HL-60 (cell line): ENCODE measurements at regions not wholly inside any gene's neighbourhood (a gene's known extent, or its start where the extent isn't known, plus 50 kb on each side); places are given as distances from the start of the nearest gene placed in this dataset.

Experiments used
- DNase-seq, 2 experiments: peaks; one replicate each; pipeline ENCODE4 v3.0.0-alpha.2; 2010 to 2020; ENCODE audit warnings: low read depth in 1 of 2, low spot score in 1 of 2
- H3K27ac ChIP-seq: fragments of 250-450 bp; sonication (Bioruptor Pico); replicated peaks from 2 replicates; pipeline ENCODE4 v1.5.1; 2020; ENCODE audit warnings: mild to moderate bottlenecking, moderate library complexity
- H3K27me3 ChIP-seq: fragments of 250-450 bp; sonication (Bioruptor Pico); 2 replicates; pipeline ENCODE4 v1.5.1; 2021; ENCODE audit warnings: mild to moderate bottlenecking, moderate library complexity; ENCODE audit not compliant: insufficient read depth, poor library complexity, severe bottlenecking
- H3K4me3 ChIP-seq: replicated peaks from 2 replicates; pipeline ENCODE4 v1.5.1; 2011; ENCODE audit warnings: mild to moderate bottlenecking, control low read depth, low read length; ENCODE audit not compliant: insufficient read depth
- GABPA ChIP-seq: IDR thresholded peaks from 2 replicates; pipeline ENCODE4 v1.6.1; 2012; ENCODE audit warnings: low read depth
- POLR2AphosphoS5 ChIP-seq: IDR thresholded peaks from 2 replicates; pipeline ENCODE4 v1.6.1; 2012; ENCODE audit warnings: low read depth
- SPI1 ChIP-seq: IDR thresholded peaks from 2 replicates; pipeline ENCODE4 v1.6.1; 2012; ENCODE audit warnings: low read depth, mild to moderate bottlenecking, borderline replicate concordance
- TF ChIP-seq, protein P1 (sequence below): IDR thresholded peaks from 2 replicates; pipeline ENCODE4 v1.6.1; 2012; ENCODE audit warnings: low read depth; ENCODE audit not compliant: insufficient replicate concordance
- TF ChIP-seq, protein P2 (sequence below): IDR thresholded peaks from one replicate; pipeline ENCODE4 v1.5.1; 2011; ENCODE audit warnings: low read length, control low read depth, inconsistent platforms; ENCODE audit not compliant: insufficient read depth

DNA sequence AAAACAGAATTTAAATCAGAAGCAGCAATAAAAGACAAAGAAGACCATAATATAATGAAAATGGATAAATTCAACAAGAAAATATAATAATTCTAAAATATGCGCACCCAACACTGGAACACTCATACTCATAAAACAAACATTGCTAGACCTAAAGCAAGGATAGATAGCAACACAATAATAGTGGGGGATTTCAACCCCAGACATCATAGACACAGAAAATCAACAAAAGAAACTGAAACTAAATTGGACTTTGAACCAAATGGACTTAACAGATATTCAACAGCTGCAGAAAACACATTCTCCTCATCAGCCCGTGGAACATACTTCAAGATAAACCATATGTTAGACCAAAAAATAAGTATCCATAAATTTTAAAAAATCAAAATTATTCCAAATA is 1552.6 kb downstream of the C4orf33 start:
- TF ChIP-seq, protein P1, sequence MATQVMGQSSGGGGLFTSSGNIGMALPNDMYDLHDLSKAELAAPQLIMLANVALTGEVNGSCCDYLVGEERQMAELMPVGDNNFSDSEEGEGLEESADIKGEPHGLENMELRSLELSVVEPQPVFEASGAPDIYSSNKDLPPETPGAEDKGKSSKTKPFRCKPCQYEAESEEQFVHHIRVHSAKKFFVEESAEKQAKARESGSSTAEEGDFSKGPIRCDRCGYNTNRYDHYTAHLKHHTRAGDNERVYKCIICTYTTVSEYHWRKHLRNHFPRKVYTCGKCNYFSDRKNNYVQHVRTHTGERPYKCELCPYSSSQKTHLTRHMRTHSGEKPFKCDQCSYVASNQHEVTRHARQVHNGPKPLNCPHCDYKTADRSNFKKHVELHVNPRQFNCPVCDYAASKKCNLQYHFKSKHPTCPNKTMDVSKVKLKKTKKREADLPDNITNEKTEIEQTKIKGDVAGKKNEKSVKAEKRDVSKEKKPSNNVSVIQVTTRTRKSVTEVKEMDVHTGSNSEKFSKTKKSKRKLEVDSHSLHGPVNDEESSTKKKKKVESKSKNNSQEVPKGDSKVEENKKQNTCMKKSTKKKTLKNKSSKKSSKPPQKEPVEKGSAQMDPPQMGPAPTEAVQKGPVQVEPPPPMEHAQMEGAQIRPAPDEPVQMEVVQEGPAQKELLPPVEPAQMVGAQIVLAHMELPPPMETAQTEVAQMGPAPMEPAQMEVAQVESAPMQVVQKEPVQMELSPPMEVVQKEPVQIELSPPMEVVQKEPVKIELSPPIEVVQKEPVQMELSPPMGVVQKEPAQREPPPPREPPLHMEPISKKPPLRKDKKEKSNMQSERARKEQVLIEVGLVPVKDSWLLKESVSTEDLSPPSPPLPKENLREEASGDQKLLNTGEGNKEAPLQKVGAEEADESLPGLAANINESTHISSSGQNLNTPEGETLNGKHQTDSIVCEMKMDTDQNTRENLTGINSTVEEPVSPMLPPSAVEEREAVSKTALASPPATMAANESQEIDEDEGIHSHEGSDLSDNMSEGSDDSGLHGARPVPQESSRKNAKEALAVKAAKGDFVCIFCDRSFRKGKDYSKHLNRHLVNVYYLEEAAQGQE: no peak
- TF ChIP-seq, protein P2, sequence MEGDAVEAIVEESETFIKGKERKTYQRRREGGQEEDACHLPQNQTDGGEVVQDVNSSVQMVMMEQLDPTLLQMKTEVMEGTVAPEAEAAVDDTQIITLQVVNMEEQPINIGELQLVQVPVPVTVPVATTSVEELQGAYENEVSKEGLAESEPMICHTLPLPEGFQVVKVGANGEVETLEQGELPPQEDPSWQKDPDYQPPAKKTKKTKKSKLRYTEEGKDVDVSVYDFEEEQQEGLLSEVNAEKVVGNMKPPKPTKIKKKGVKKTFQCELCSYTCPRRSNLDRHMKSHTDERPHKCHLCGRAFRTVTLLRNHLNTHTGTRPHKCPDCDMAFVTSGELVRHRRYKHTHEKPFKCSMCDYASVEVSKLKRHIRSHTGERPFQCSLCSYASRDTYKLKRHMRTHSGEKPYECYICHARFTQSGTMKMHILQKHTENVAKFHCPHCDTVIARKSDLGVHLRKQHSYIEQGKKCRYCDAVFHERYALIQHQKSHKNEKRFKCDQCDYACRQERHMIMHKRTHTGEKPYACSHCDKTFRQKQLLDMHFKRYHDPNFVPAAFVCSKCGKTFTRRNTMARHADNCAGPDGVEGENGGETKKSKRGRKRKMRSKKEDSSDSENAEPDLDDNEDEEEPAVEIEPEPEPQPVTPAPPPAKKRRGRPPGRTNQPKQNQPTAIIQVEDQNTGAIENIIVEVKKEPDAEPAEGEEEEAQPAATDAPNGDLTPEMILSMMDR: no peak
- no peak for TF ChIP-seq SPI1
- no peak for TF ChIP-seq GABPA
- no peak for TF ChIP-seq POLR2AphosphoS5
- H3K4me3 ChIP-seq: no peak overlapping the region
- no peak for DNase-seq
- H3K27me3 ChIP-seq: no peaks in the 10 kb centered on the region
- no peak overlapping the region for H3K27ac ChIP-seq

DNA sequence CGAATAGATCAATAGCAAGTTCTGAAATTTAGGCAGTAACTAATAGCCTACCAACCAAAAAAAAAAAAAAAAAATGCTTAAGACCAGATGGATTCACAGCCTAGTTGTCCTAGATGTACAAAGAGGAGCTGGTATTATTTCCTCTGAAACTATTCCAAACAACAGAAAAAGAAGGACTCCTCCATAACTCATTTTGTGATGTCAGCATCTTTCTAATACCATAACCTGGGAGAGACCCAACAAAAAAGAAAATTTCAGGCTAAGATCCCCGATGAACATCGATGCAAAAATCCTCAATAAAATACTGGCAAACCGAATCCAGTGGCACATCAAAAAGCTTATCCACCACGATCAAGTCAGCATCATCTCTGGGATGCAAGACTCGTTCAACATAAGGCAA is 1557.9 kb downstream of the C4orf33 start:
- no peak for TF ChIP-seq SPI1
- no peak for DNase-seq
- Histone ChIP-seq H3K4me3 (no peak overlapping the region), H3K27me3 (no peaks in the 10 kb centered on the region), H3K27ac (no peak overlapping the region)

DNA sequence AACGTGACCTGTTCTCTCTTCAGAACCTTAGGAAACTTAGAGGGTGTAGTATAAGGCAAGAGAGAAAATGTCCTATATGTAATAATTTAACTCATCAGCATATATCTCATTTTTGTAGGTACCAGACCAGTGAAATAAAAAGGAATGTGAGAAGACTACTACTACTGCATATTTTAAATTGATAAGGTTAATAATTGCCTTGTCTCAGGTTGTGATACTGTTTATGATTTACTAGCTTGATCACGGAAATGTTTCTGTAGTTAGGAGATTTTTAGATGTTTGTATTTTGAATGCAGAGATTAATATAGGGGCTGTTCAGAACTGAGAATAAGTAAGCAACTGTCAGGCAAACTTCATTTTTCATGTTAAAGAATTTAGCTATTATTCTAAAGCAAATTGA is 1563.4 kb downstream of the C4orf33 start:
- TF ChIP-seq GABPA (no peak), SPI1 (no peak), POLR2AphosphoS5 (no peak)
- TF ChIP-seq, protein P2: no peak
- TF ChIP-seq, protein P1: no peak
- no peak overlapping the region for H3K4me3 ChIP-seq
- DNase-seq: no peak
- H3K27ac ChIP-seq: no peak overlapping the region
- H3K27me3 ChIP-seq: no peaks in the 10 kb centered on the region

DNA sequence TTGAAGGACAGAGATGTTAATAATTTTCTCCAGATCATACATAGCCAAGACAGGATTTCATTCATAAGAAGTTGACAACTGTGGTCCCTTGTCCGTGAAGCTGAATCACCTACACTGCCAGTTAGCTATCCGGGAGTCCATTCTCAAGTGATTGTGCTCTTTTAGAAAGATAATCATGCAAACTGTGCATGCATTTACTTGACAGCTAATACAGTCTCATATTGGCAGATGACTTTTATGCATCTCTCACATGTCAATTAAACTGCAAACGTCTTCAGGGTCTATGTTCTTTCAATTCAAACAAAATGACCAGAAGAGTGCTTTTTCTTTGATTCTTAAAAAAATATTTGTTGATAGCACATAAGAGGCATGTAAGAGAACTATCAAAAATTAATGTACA is 1572.9 kb downstream of the C4orf33 start:
- H3K4me3 ChIP-seq: no peak overlapping the region
- no peak overlapping the region for H3K27ac ChIP-seq
- TF ChIP-seq, protein P1: no peak
- TF ChIP-seq GABPA (no peak), POLR2AphosphoS5 (no peak), SPI1 (no peak)
- TF ChIP-seq, protein P2: no peak
- no peak for DNase-seq
- no peaks in the 10 kb centered on the region for H3K27me3 ChIP-seq
